ENCODE measurements at regions not wholly inside any gene's neighbourhood (a gene's known extent, or its start where the extent isn't known, plus 50 kb on each side); places are given as distances from the start of the nearest gene placed in this dataset.
"Not testable (repeated sequence)": the region's sequence is repeated elsewhere in the genome, so short reads cannot be mapped to it uniquely, and the experiment has no call there.

- intact Hi-C loops (cut with DNase I): no loop called here
Measured at GRCh38 chr11:87894961-87895360, 280.3 kb downstream of the RAB38 start.

DNA sequence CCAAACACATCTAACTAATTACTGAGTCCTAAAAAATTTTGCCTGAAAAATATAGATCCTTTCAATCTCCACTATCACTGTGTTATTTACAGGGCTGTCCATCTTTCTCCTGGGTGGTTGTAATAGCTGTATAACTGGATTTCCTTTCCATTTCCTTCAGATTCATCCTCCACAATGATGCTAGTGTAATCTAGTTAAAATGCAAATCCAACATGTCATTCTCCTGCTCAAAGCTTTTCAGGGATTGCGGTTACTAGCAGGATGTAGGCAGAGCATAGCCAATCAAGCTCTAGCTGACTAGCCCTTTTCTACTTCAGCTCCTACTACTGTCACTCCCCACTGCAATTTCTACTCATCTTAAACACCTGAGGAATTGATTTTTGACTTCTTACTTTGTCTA is 283.0 kb downstream of the RAB38 start:
- no peak for DNase-seq (ENCODE audit: missing footprints)
- intact Hi-C loops (cut with DNase I): no loop called here
- ATAC-seq: no peak

More at GRCh38 chr11:87894961-87895360, 280.3 kb downstream of the RAB38 start:
- no peak for ATAC-seq
- DNase-seq (ENCODE audit: missing footprints): no peak

DNA sequence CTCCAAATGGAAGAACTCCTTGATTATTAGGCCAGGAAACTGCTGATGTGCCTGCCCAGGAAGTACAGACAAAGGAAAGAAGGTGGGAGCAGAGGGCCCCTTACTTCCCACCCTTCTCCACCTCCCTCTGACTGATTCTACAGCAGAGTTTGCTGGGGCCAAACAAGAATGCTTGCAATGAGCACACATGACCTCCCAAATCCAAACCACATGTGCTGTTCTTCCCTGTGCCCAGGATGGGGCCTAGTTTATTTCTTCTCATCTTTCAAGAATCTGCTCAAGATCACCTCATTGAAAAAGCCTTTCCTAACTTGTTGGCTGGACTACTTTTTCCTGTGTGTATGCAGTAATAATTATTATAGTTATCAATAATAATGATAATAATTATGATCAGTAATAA is 286.1 kb downstream of the RAB38 start:
- intact Hi-C loops (cut with DNase I): no loop called here
- DNase-seq (ENCODE audit: missing footprints) (no peak), ATAC-seq (no peak)

- DNase-seq (ENCODE audit: missing footprints); intact Hi-C loops (cut with DNase I); ATAC-seq: not testable (repeated sequence)
Measured at GRCh38 chr11:87885084-87885483, 290.2 kb downstream of the RAB38 start.

DNA sequence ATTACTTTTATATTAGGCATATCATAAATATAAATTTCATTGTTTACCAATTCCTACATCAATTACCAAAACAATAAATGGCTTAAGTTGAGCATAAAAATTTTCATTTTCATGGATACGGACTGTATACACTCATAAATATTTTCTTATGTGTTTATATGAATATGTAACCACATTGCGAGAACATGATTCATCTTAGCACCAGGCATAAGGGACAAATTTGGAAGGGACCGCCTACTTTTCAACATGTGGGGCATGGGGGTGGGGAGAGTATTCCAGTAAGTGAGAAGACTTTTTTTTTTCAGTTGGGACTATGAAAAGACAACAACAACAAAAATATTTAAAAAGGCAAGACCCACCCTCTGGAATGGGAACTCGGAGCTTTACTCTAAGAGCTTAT is 296.1 kb downstream of the RAB38 start:
- ATAC-seq (no peak), DNase-seq (ENCODE audit: missing footprints) (no peak)
- intact Hi-C loops (cut with DNase I): no loop called here

GRCh38 chr11:87878373-87878825 is 296.8 kb downstream of the RAB38 start:
- intact Hi-C loops (cut with DNase I): no loop called here
- ATAC-seq (no peak), DNase-seq (ENCODE audit: missing footprints) (no peak)

GRCh38 chr11:87871056-87871455 is 304.2 kb downstream of the RAB38 start:
- ATAC-seq (no peak), DNase-seq (ENCODE audit: missing footprints) (no peak)
- intact Hi-C loops (cut with DNase I): no loop called here

DNA sequence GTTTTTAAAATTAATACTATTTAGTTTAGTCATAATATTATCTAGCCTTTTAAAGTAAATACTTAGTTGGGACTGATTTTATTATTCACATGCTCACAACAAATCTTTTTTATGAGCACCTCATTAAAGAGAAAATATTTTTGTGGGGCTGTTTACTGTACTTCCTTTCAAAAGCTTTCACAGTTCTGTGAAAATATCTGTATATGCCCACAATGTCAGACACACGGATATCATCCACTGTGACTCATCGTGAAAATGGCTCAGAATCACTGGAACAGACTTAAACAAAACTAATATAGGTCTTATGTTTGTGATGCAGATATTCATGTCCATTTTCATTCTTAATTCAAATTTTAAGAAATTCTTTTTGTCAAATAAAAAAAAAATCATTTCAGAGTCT is 305.2 kb downstream of the RAB38 start:
- intact Hi-C loops (cut with DNase I): no loop called here
- ATAC-seq (no peak), DNase-seq (ENCODE audit: missing footprints) (no peak)

DNA sequence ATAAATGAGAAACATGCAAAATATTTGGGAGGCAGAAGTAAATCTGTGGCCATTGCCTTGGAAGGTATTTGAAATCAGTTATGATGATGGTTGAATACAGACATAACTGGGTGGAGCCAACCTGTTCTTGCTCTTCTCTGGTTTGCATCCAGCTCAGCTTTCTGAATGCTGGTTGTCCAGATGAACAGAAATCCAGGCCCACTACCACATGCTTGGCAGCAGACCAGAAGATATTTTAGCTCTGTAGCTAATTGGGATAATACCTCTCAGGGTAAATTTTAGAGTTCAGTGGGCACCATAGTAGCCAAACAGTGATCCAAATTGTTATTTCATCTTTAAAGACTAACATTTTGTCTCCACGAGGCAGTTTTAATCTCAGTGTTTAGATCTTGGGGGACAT is 308.3 kb downstream of the RAB38 start:
- intact Hi-C loops (cut with DNase I): no loop called here
- no peak for ATAC-seq
- no peak for DNase-seq (ENCODE audit: missing footprints)

DNA sequence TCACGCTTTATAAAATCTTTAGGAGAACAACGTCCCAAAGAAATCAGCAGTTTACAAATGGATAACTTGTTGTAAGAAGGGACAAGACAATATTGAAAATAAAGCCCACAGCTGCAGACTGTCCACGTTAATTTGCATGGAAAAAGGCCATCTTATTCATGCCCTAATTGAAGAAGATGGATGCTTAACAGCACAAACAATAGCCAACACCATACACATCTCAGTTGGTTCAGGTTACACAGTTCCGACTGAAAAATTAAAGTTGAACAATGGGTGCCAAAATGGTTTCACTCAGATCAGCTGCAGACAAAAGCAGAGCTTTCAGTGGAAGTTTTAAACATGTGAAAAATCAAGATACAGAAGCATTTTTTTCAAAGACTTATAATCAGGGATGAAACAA is 314.2 kb downstream of the RAB38 start:
- no peak for ATAC-seq
- intact Hi-C loops (cut with DNase I): no loop called here
- DNase-seq (ENCODE audit: missing footprints): no peak

DNA sequence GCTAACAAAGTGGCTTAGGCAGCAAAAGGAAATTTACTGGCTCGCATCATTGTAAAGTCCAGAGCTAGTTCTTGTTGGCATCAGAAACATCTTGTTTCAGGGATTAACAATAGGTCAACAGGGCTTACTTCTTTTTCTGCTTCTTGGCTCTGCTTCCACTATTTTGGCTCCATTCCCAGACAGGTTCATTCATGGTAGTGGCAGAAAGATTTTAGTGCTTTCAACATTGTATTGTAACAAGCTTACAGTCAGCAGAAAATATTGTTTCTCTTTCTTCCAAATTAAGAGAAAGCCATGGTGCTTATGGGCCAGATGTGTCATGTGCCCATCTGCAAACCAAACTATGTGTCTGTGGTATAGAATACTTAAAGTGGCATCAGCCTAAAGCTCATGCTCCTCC is 315.6 kb downstream of the RAB38 start:
- no peak for ATAC-seq
- intact Hi-C loops (cut with DNase I): no loop called here
- DNase-seq (ENCODE audit: missing footprints): no peak

- no peak for DNase-seq (ENCODE audit: missing footprints)
- intact Hi-C loops (cut with DNase I): no loop called here
- no peak for ATAC-seq
Measured at GRCh38 chr11:87851827-87852226, 323.4 kb downstream of the RAB38 start.

DNA sequence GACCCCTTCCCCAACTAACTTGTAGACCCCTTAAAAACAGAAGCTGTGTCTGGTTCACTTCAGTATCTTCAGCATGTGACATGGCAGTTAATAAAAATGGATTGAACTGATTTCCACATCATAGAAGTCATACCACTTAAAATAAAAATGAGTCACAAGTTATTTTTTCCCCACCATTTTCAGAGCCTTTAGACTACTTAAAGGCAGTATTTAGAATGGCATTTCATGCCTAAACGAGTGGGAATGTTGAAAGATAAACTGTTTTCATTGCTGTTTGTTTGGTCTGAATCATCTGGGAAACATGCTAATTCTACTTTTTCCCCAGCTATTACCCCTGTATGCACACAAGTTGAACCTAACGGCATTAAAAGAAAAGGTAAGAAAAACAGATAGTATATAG is 324.0 kb downstream of the RAB38 start:
- DNase-seq (ENCODE audit: missing footprints): no peak
- ATAC-seq: no peak
- intact Hi-C loops (cut with DNase I): no loop called here

DNA sequence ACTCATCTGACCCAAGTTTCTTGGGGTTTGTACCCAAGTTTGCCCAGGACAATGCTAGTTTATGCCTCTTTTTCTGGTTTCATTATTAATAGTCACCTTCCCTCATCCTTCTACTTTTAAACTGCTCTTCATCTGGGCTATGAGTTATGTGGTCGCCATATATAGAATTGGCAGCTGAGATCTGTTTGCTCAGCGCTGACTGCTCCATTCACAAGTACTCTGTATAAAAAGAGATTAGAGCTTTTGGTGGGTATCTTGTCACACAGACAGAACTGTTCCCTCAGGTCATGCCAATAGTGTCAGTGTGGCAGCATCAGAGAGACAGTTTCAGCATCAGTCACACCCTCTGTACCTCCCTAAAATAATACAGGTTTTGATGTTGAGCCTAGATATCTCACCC is 326.0 kb downstream of the RAB38 start:
- ATAC-seq (no peak), DNase-seq (ENCODE audit: missing footprints) (no peak)
- intact Hi-C loops (cut with DNase I): no loop called here

DNA sequence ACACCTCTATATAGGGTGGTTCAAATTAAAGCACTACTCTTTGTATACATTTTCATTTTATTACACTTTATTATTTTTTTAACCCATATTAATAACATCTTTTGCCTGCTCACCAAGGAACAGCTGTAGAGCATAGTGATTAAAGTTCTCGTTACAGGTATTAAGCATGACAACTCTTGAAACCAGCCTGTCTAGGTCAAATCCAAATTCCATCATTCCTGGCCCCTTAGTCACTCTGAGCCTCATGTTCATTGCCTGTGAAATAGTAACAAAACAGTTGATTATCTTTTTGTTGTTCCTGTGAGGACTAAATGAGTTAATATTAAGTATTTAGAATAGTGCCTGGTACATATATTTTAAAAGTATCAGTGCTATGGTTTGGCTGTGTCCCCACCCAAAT is 334.5 kb downstream of the RAB38 start:
- ATAC-seq (no peak), DNase-seq (ENCODE audit: missing footprints) (no peak)
- intact Hi-C loops (cut with DNase I): no loop called here

DNA sequence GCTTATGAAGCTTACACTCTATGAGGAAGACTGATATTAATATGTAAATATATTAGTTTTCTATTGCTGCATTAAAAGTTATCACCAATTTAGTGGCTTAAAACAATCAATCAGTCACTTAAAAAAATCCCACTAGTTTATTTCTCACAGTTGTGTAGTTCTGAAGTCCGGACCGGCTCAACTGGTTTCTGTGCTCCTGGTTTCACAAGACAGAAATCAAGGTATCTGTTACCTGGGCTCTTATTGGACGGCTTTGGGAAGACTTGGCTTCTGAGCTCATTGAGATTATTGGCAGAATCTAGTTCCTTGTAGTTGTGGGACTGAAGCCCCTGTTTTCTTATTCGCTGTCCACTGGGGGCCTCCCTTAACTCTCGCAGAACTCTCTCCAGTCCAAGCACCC is 343.0 kb downstream of the RAB38 start:
- ATAC-seq (no peak), DNase-seq (ENCODE audit: missing footprints) (no peak)
- intact Hi-C loops (cut with DNase I): no loop called here

DNA sequence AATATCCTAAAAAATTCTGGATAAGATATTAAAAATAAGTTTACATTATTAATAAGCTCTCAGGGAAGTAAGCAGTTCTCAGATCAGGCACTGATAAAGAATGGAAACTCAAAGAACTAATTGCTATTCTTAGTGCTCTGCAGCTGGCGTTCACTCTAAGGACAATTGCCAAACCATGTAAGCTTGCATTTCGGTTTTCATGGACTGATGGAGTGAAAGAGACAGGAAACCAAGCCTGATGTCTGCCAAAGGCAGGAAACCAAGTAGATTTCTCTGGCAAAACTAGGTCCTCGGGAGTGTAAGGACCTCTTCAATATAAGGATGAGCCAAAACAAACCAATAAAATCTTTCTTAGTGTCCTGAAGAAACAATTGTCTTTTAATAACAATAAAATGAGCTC is 355.2 kb downstream of the RAB38 start:
- DNase-seq (ENCODE audit: missing footprints) (no peak), ATAC-seq (no peak)
- intact Hi-C loops (cut with DNase I): no loop called here

DNA sequence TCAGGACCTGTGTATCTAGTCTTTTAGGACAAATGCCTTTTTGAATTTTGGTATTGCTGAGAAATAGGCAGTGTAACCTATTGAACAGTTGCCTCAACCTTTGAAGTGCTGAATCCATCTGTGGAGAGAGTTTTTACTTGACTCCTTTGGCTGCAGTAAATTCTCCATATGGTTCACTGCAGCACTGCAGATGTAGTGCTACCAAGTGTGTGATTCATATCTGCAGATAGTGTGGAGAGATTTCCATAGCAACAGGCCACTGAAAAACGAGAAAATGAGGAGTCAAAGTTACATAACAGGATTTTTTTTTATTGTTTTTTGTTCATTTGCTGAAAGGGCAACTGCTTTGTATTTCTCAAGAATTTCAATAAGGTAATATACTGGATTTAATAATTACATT is 356.1 kb downstream of the RAB38 start:
- intact Hi-C loops (cut with DNase I): no loop called here
- DNase-seq (ENCODE audit: missing footprints) (no peak), ATAC-seq (no peak)

DNA sequence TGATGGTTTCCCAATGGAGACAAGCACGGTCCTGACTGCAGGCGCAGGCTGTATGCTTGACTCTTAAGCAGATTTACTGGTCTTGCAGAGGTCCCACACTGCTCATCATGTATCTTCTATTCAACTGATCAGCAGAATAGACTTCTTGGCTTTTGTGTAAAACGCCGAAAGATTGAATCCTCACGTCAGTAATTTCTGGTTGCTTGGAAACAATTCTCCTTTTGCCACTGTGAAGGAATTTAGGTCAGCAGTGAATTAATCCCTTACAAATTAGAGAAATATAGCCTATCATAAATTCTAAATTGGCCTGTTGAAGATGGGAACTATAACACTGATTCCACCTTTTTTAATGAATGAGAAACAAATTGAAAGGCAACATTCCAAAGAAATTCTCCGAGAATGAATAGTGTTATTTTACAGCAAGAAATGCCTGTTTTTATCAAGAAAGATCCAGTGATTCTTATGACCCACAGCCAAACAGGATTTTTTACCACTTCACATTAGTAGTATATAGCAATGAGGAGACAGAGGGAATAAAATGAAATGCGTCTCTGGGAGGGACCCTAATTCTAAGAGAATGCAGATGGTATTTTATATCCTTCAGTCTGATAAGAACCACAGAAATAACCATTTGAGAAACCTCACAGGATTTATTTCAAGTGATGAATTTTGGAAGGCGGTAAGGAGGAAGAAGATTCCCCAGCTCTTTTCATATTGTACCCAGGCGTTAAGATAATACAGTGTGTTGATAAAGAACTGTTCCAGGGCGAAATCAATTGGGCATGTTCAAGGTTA is 362.5 kb downstream of the RAB38 start:
- ATAC-seq: no peak
- intact Hi-C loops (cut with DNase I): no loop called here

GRCh38 chr11:87810486-87810885 is 364.8 kb downstream of the RAB38 start:
- ATAC-seq (no peak), DNase-seq (ENCODE audit: missing footprints) (no peak)
- intact Hi-C loops (cut with DNase I): no loop called here

More for the DNA sequence above, 362.5 kb downstream of the RAB38 start:
- DNase-seq (ENCODE audit: missing footprints): no peak

DNA sequence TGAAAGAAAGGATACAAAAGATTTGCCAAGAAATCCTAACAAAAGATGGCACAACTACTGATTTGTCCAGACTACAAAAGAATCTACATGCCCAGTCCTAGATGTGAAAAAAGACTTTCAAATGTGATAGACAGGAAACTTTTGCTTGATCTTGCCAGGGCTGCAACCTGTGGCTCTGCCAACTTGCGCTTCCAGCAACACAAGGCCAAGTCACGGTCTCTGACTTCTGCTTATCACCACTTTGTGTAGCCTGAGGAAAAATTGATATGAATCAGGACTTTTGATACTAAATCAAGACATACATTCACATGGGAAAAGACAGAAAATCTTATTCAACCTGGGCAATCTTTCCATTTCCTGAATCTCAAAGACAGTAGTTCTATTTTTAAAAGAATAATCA is 366.0 kb downstream of the RAB38 start:
- intact Hi-C loops (cut with DNase I): no loop called here
- ATAC-seq: no peak
- no peak for DNase-seq (ENCODE audit: missing footprints)

All from Right ventricle myocardium inferior (tissue), 1 donor.